Esophagus muscularis mucosa (tissue), 4 donors: ENCODE measurements at regions not wholly inside any gene's neighbourhood (a gene's known extent, or its start where the extent isn't known, plus 50 kb on each side); places are given as distances from the start of the nearest gene placed in this dataset.

ENCODE experiments used
- DNase-seq: peaks from one replicate; pipeline ENCODE4 v3.0.0-alpha.2; 2017; ENCODE audit errors: extremely low spot score
- H3K27ac ChIP-seq, 4 donors: fragments of 200-600 bp; sonication (generic); replicated peaks in 1 of 4; 1 replicate in 3 of 4; 2 replicates in 1 of 4; pipeline ENCODE4 v1.5.1; 2016 to 2019; ENCODE audit warnings: mild to moderate bottlenecking in 1 of 4
- H3K27me3 ChIP-seq, 4 donors: fragments of 200-600 bp; sonication (generic); one replicate each; pipeline versions ENCODE4 v1.5.1 to v1.6.0; 2016 to 2019
- H3K36me3 ChIP-seq, 4 donors: fragments of 200-600 bp; sonication (generic); one replicate each; pipeline ENCODE4 v1.5.1; 2016 to 2019
- H3K4me1 ChIP-seq, 4 donors: fragments of 200-600 bp; sonication (generic); one replicate each; pipeline ENCODE4 v1.5.1; 2016 to 2019
- H3K4me3 ChIP-seq, 4 donors: fragments of 200-600 bp; sonication (generic); 1 replicate in 2 of 4; 2 replicates in 2 of 4; pipeline ENCODE4 v1.5.1; 2016 to 2019; ENCODE audit warnings: mild to moderate bottlenecking in 4 of 4, moderate library complexity in 1 of 4
- H3K9me3 ChIP-seq, 4 donors: fragments of 200-600 bp; sonication (generic); 1 replicate in 3 of 4; 2 replicates in 1 of 4; pipeline ENCODE4 v1.5.1; 2016 to 2019
- EP300 ChIP-seq: sonication (generic); formaldehyde crosslinking; IDR thresholded peaks from one replicate; pipeline ENCODE4 v1.6.1; 2017; ENCODE audit warnings: antibody characterized with exemption
- POLR2A ChIP-seq: fragments of 450-650 bp; IDR thresholded peaks from one replicate; pipeline ENCODE4 v1.6.1; 2017; ENCODE audit warnings: antibody characterized with exemption, moderate library complexity, mild to moderate bottlenecking, low read depth
- POLR2AphosphoS5 ChIP-seq, 2 donors: sonication (generic); formaldehyde crosslinking; IDR thresholded peaks; one replicate each; pipeline ENCODE4 v1.6.1; 2017; ENCODE audit warnings: antibody characterized with exemption in 2 of 2
- WGBS: methylation state at CpG from one replicate; pipeline ENCODE4 v1.1.5; 2018; 5-methylcytosine and 5-hydroxymethylcytosine counted together
- intact Hi-C: fragments of 100-400 bp; cut with DNase I; formaldehyde crosslinking; loops from one replicate; pipeline ENCODE4 v1.15.1; 2023
- TF ChIP-seq, protein P1 (sequence below), 3 experiments: fragments of 200-600 bp in 2 of 3; fragments of 450-650 bp in 1 of 3; sonication (generic) in 2 of 3; IDR thresholded peaks; one replicate each; pipeline ENCODE4 v1.5.1; 2017 to 2019; ENCODE audit warnings: antibody characterized with exemption in 3 of 3, mild to moderate bottlenecking in 2 of 3, moderate library complexity in 1 of 3

DNA sequence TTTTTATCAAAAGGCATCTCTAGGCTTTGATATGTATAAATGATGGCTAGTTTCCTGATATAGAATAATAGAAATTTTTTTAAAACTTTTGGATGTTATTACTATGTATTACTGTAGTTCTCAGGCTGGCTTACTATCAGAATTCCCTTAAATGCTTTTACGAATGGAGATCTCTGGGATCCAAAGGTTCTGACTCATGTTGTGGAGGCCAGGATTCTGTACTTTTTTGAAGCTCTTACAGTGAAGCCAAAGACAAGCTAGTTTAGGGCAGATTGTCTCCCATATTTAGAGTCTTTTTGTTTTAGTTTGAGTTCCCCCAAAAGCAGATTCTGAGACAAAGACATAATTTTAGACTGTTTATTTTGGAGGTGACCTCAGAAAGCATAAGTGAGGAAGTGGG is 265.9 kb upstream of the SESN3 start:
- no peak overlapping the region for H3K4me3 ChIP-seq
- intact Hi-C loops, result loop anchor here (5.0 kb wide), 1 partner anchor 205 kb away; no protein-coding TSS in a partner anchor
- H3K4me1 ChIP-seq, result peaks cover 0 to 24% (median 14%) of the 10 kb centered on the region in 4 donors
- H3K27ac ChIP-seq, result no peak overlapping the region
- no peak for DNase-seq
- no peaks in the 10 kb centered on the region for H3K27me3 ChIP-seq
- 57% methylated on average over 1 of the region's 1 CpG for WGBS
- H3K9me3 ChIP-seq, result peaks cover 0 to 6% (median 0%) of the 10 kb centered on the region in 4 donors
- H3K36me3 ChIP-seq, result no peaks in the 10 kb centered on the region
- TF ChIP-seq POLR2AphosphoS5 (IDR thresholded peaks at IDR 0.05) (no peak), POLR2A (no peak), EP300 (no peak)
- TF ChIP-seq, protein P1, sequence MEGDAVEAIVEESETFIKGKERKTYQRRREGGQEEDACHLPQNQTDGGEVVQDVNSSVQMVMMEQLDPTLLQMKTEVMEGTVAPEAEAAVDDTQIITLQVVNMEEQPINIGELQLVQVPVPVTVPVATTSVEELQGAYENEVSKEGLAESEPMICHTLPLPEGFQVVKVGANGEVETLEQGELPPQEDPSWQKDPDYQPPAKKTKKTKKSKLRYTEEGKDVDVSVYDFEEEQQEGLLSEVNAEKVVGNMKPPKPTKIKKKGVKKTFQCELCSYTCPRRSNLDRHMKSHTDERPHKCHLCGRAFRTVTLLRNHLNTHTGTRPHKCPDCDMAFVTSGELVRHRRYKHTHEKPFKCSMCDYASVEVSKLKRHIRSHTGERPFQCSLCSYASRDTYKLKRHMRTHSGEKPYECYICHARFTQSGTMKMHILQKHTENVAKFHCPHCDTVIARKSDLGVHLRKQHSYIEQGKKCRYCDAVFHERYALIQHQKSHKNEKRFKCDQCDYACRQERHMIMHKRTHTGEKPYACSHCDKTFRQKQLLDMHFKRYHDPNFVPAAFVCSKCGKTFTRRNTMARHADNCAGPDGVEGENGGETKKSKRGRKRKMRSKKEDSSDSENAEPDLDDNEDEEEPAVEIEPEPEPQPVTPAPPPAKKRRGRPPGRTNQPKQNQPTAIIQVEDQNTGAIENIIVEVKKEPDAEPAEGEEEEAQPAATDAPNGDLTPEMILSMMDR (IDR thresholded peaks at IDR 0.05), result no peak

DNA sequence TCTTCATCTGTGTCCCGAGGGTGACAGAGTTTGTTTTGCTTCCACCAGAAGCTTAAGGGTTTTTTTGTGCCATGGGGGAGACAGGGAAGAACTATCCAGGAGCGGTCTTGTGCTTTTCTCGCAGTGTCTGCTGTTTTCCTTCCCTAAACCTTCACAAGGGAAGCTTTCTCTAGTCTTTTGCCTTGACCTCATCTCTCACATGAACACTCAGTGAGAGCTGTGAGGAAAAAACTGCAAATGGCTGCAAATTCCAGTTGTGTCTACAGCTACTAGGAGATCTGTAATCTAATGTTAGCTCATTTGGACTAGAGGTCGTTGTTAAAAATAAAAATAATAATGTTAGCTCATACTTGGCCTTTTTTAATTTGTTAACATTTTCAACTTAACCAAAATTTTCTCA is 264.7 kb upstream of the SESN3 start:
- peak; percentile 24 for DNase-seq
- Histone ChIP-seq H3K4me3 (no peak overlapping the region), H3K27ac (no peak overlapping the region), H3K27me3 (no peaks in the 10 kb centered on the region), H3K4me1 (peaks cover 0 to 18% (median 8%) of the 10 kb centered on the region in 4 donors), H3K36me3 (no peaks in the 10 kb centered on the region), H3K9me3 (peaks cover 0 to 11% (median 0%) of the 10 kb centered on the region in 4 donors)
- intact Hi-C loops, result loop anchor here (5.0 kb wide), 1 partner anchor 207 kb away; no protein-coding TSS in a partner anchor
- TF ChIP-seq POLR2AphosphoS5 (IDR thresholded peaks at IDR 0.05) (no peak), POLR2A (no peak), EP300 (no peak)
- TF ChIP-seq, protein P1 (IDR thresholded peaks at IDR 0.05), result no peak
- 48% methylated on average over 4 of the region's 4 CpGs for WGBS

DNA sequence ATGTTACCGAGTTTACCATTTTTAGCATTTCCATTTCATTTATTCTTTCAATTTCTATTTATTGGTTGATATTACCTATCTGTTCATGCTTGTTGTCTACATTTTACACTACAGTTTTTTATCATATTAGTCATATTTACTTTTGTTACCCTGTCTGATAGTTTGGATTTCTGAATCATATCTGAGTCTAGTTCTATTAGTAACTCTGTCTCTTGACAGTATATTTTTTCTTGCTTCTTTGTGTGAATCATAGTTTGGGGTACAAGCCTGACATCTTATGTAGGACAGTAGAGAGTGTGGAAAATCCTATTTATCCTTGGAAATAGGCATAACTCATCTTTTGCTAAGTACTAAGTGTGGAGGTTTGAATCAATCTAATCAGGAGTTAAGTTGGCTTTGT is 263.9 kb upstream of the SESN3 start:
- no peaks in the 10 kb centered on the region for H3K36me3 ChIP-seq
- intact Hi-C loops, result loop anchor here (5.0 kb wide), 1 partner anchor 207 kb away; no protein-coding TSS in a partner anchor
- peaks cover 0 to 15% (median 0%) of the 10 kb centered on the region in 4 donors for H3K9me3 ChIP-seq
- DNase-seq, result no peak
- WGBS, result 96% methylated on average over 1 of the region's 1 CpG
- no peak overlapping the region for H3K27ac ChIP-seq
- H3K4me3 ChIP-seq, result no peak overlapping the region
- H3K4me1 ChIP-seq, result peaks cover 0 to 16% (median 8%) of the 10 kb centered on the region in 4 donors
- H3K27me3 ChIP-seq, result no peaks in the 10 kb centered on the region
- TF ChIP-seq, protein P1 (IDR thresholded peaks at IDR 0.05), result no peak
- TF ChIP-seq POLR2A (no peak), EP300 (no peak), POLR2AphosphoS5 (IDR thresholded peaks at IDR 0.05) (no peak)

DNA sequence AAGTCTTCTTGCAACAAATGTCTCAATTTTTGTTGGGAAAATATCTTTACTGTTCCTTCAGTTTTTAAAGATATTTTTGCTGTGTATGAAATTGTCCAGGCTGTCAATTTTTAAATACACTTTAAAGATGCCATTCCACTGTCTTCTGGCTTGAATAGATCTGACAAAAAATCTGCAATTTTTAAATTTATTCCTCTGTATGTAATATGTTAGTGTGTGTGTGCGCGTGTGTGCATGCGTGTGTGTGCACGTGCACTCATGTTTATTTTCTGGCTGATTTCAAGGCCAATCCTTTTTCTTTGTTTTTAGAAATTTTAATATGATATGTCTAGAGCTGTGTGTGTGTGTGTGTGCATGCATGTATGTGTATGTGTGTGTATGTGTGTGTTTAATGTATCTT is 263.2 kb upstream of the SESN3 start:
- DNase-seq, result peak; percentile 8
- H3K4me1 ChIP-seq, result peaks cover 0 to 10% (median 4%) of the 10 kb centered on the region in 4 donors
- H3K36me3 ChIP-seq, result no peaks in the 10 kb centered on the region
- WGBS, result 99% methylated on average over 4 of the region's 4 CpGs
- peaks cover 0 to 15% (median 0%) of the 10 kb centered on the region in 4 donors for H3K9me3 ChIP-seq
- intact Hi-C loops, result no loop called here
- no peak overlapping the region for H3K4me3 ChIP-seq
- no peak overlapping the region for H3K27ac ChIP-seq
- H3K27me3 ChIP-seq, result no peaks in the 10 kb centered on the region
- TF ChIP-seq POLR2AphosphoS5 (IDR thresholded peaks at IDR 0.05) (no peak), POLR2A (no peak)

DNA sequence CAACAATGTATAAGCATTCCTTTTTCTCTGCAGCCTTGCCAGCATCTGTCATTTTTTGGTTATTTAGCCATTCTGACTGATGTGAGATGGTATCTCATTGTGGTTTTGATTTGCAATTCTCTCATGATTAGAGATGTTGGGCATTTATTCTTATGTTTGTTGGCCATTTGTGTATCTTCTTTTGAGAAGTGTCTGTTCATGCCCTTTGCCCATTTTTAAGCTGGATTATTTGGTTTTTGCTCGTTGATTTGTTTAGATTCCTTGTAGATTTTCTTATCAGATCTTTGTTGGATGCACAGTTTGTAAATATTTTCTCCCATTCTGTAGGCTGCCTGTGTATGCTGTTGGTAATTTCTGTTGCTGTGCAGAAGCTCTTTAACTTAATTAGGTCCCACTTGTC is 259.6 kb upstream of the SESN3 start:
- no peaks in the 10 kb centered on the region for H3K4me1 ChIP-seq
- DNase-seq, result no peak
- TF ChIP-seq POLR2AphosphoS5 (IDR thresholded peaks at IDR 0.05), result no peak
- no peak for TF ChIP-seq POLR2A
- TF ChIP-seq, protein P1 (IDR thresholded peaks at IDR 0.05), result no peak
- no peak for TF ChIP-seq EP300
- no peak overlapping the region for H3K27ac ChIP-seq
- peaks cover 0 to 15% (median 0%) of the 10 kb centered on the region in 4 donors for H3K9me3 ChIP-seq
- intact Hi-C loops, result no loop called here
- H3K4me3 ChIP-seq, result no peak overlapping the region
- WGBS, result 93% methylated on average over 1 of the region's 1 CpG
- H3K27me3 ChIP-seq, result no peaks in the 10 kb centered on the region
- H3K36me3 ChIP-seq, result no peaks in the 10 kb centered on the region
